ENCODE measurements at regions not wholly inside any gene's neighbourhood (a gene's known extent, or its start where the extent isn't known, plus 50 kb on each side); places are given as distances from the start of the nearest gene placed in this dataset.
"Not testable (repeated sequence)": the region's sequence is repeated elsewhere in the genome, so short reads cannot be mapped to it uniquely, and the experiment has no call there.

GRCh38 chrX:67213686-67214085 is 330.1 kb upstream of the AR start:
- not testable (repeated sequence) for DNase-seq

- DNase-seq, result no peak
These were observed 335.9 kb upstream of the AR start for GRCh38 chrX:67207912-67208311.

GRCh38 chrX:67159437-67159836 is 384.4 kb upstream of the AR start:
- DNase-seq, result no peak

- DNase-seq, result no peak
These were observed 429.2 kb upstream of the AR start for GRCh38 chrX:67114635-67115034.

GRCh38 chrX:67105758-67106116 is 438.1 kb upstream of the AR start:
- no peak for DNase-seq

- no peak for DNase-seq
These were observed 438.7 kb upstream of the AR start for GRCh38 chrX:67104982-67105757.

- no peak for DNase-seq
These were observed 443.6 kb upstream of the AR start for GRCh38 chrX:67100031-67100884.

- DNase-seq, result no peak
These were observed 449.8 kb upstream of the AR start for GRCh38 chrX:67094061-67094460.

- DNase-seq, result no peak
These were observed 411.9 kb upstream of the EDA2R start for GRCh38 chrX:67050760-67051159.

- DNase-seq, result no peak
These were observed 406.0 kb upstream of the EDA2R start for GRCh38 chrX:67044866-67045265.

- DNase-seq, result no peak
These were observed 405.3 kb upstream of the EDA2R start for GRCh38 chrX:67044029-67044653.

- no peak for DNase-seq
These were observed 365.6 kb upstream of the EDA2R start for GRCh38 chrX:67004451-67004850.

GRCh38 chrX:66994729-66995128 is 355.9 kb upstream of the EDA2R start:
- no peak for DNase-seq

GRCh38 chrX:66992077-66992476 is 353.2 kb upstream of the EDA2R start:
- DNase-seq, result not testable (repeated sequence)

GRCh38 chrX:66988331-66988730 is 349.5 kb upstream of the EDA2R start:
- no peak for DNase-seq

- DNase-seq, result no peak
These were observed 322.8 kb upstream of the EDA2R start for GRCh38 chrX:66961665-66962064.

GRCh38 chrX:66931713-66932112 is 292.8 kb upstream of the EDA2R start:
- no peak for DNase-seq

- DNase-seq, result not testable (repeated sequence)
These were observed 291.6 kb upstream of the EDA2R start for GRCh38 chrX:66930516-66930915.

- no peak for DNase-seq
These were observed 281.4 kb upstream of the EDA2R start for GRCh38 chrX:66920296-66920695.

- DNase-seq, result no peak
These were observed 280.5 kb upstream of the EDA2R start for GRCh38 chrX:66919280-66919832.

GRCh38 chrX:66918511-66918910 is 279.6 kb upstream of the EDA2R start:
- DNase-seq, result no peak

GRCh38 chrX:66915893-66916292 is 277.0 kb upstream of the EDA2R start:
- DNase-seq, result no peak

- DNase-seq, result no peak
These were observed 275.2 kb upstream of the EDA2R start for GRCh38 chrX:66914080-66914479.

GRCh38 chrX:66912417-66912816 is 273.5 kb upstream of the EDA2R start:
- no peak for DNase-seq
